ENCODE measurements at regions not wholly inside any gene's neighbourhood (a gene's known extent, or its start where the extent isn't known, plus 50 kb on each side); places are given as distances from the start of the nearest gene placed in this dataset.

DNA sequence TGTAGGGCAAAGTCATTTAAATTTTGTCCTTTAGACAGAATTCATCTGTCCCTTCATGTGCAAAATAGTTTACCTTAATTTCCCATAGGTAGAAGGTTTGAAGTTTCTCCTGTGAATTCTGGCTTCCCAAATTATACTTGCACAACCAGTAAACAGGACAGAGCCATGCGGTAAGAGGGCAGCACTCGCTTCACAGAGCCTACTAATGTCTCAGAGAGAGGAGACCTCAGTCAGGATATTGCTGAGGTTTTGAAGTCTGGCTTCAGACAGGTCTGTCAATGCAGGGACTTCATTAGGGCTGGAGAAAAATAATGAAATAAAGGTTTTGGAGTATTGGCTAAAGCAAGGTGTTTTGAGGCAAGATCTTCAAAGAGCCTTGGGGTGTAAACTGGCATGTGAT lies 91.4 kb downstream of the ANXA1 start:
- no peaks in the 10 kb centered on the region for H3K4me1 ChIP-seq (ENCODE audit: insufficient read depth, low read length, poor library complexity, severe bottlenecking)
- BruUV-seq (replicated peaks): no TSS peak
- H3K4me2 ChIP-seq (ENCODE audit: low read length): no peak overlapping the region
- H3K79me2 ChIP-seq (ENCODE audit: insufficient read depth, low read depth, low read length): no peaks in the 10 kb centered on the region
- TF ChIP-seq, protein P1, sequence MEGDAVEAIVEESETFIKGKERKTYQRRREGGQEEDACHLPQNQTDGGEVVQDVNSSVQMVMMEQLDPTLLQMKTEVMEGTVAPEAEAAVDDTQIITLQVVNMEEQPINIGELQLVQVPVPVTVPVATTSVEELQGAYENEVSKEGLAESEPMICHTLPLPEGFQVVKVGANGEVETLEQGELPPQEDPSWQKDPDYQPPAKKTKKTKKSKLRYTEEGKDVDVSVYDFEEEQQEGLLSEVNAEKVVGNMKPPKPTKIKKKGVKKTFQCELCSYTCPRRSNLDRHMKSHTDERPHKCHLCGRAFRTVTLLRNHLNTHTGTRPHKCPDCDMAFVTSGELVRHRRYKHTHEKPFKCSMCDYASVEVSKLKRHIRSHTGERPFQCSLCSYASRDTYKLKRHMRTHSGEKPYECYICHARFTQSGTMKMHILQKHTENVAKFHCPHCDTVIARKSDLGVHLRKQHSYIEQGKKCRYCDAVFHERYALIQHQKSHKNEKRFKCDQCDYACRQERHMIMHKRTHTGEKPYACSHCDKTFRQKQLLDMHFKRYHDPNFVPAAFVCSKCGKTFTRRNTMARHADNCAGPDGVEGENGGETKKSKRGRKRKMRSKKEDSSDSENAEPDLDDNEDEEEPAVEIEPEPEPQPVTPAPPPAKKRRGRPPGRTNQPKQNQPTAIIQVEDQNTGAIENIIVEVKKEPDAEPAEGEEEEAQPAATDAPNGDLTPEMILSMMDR (conservative IDR thresholded peaks at IDR 0.05; ENCODE audit: low read length): no peak
- no peak for TF ChIP-seq EZH2phosphoT487 (IDR thresholded peaks at IDR 0.05; ENCODE audit: borderline replicate concordance, low read depth, low read length)
- H2AFZ ChIP-seq (ENCODE audit: low read length): no peak overlapping the region
- no peaks in the 10 kb centered on the region for H3K9me2 ChIP-seq (ENCODE audit: insufficient read depth, low read length)
- no peaks in the 10 kb centered on the region for H3K36me3 ChIP-seq (ENCODE audit: insufficient read depth, low read length)
- H3K27ac ChIP-seq (ENCODE audit: low read depth, low read length, poor library complexity, severe bottlenecking): no peak overlapping the region
- no peak for DNase-seq (ENCODE audit: low spot score)
- H4K20me1 ChIP-seq (ENCODE audit: insufficient read depth, low read length): no peaks in the 10 kb centered on the region
- no peak overlapping the region for H3K4me3 ChIP-seq (ENCODE audit: low read depth, low read length, poor library complexity, severe bottlenecking)
- ChIA-PET CTCF (ENCODE audit: unreplicated experiment) (no interaction called here), POLR2A (interaction anchor here (0.6 kb wide), 1 partner anchor 20 kb away, joined by 3 read pairs; no protein-coding TSS in a partner anchor)
- intact Hi-C loops (cut with micrococcal nuclease; ENCODE audit: unreplicated experiment): no loop called here
- H3K9me3 ChIP-seq (ENCODE audit: low read length): no peaks in the 10 kb centered on the region

DNA sequence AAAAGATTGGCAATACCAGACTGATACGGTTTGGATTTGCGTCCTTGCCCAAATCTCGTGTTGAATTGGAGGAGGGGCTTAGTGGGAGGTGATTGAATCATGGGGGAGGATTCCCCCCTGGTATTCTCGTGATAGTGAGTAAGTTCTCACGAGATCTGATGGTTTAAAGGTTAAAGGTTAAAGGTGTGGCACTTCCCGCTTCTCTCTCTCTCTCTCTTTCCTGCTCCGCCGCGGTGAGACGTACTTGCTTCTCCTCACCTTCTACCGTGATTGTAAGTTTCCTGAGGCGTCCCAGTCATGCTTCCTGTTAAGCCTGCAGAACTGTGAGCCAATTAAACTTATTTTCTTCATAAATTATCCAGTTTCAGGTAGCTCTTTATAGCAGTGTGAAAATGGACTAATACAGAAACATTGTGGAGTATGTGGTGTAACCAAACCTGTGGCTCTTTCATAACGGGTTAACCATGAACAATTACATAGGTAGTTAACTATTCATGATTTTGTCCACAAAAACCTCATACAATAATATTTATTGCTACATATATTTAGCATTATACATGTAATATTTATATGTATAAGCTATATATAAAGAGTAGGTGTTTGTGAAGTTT lies 107.5 kb downstream of the ANXA1 start:
- POLR2A ChIA-PET: interaction anchor here (0.7 to 1.2 kb wide), 2 partner anchors 11 to 96 kb away, joined by 3 to 6 read pairs; no protein-coding TSS in a partner anchor
- Histone ChIP-seq H3K27ac (ENCODE audit: low read depth, low read length, poor library complexity, severe bottlenecking) (no peak overlapping the region), H3K4me1 (ENCODE audit: insufficient read depth, low read length, poor library complexity, severe bottlenecking) (no peaks in the 10 kb centered on the region), H2AFZ (ENCODE audit: low read length) (no peak overlapping the region), H3K4me2 (ENCODE audit: low read length) (no peak overlapping the region), H4K20me1 (ENCODE audit: insufficient read depth, low read length) (no peaks in the 10 kb centered on the region), H3K9me2 (ENCODE audit: insufficient read depth, low read length) (no peaks in the 10 kb centered on the region), H3K36me3 (ENCODE audit: insufficient read depth, low read length) (no peaks in the 10 kb centered on the region), H3K4me3 (ENCODE audit: low read depth, low read length, poor library complexity, severe bottlenecking) (no peak overlapping the region), H3K9me3 (ENCODE audit: low read length) (no peaks in the 10 kb centered on the region), H3K79me2 (ENCODE audit: insufficient read depth, low read depth, low read length) (no peaks in the 10 kb centered on the region)
- CTCF ChIA-PET (ENCODE audit: unreplicated experiment): no interaction called here
- no TSS peak for BruUV-seq (replicated peaks)
- TF ChIP-seq, protein P1 (conservative IDR thresholded peaks at IDR 0.05; ENCODE audit: low read length): no peak
- DNase-seq (ENCODE audit: low spot score): no peak
- intact Hi-C loops (cut with micrococcal nuclease; ENCODE audit: unreplicated experiment): no loop called here

DNA sequence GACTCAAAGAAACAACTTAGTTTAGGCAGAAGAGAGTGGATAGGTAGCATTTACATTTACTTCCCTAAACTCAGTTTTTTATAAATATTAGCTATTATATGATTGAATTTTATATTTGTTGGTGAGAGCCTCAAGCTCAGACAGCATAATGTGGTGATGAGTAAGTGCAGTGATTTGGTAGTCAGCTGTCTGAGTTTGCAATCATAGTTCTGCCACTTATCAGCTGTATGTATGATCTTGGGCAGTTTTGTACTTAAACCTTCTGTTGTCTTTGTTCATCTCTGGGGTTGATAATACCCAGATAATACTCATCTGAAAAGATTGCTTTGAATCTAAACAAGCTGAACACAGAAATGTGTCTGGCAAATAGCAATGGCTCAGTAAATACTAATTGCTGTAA lies 108.8 kb downstream of the ANXA1 start:
- CTCF ChIA-PET (ENCODE audit: unreplicated experiment): no interaction called here
- no peak overlapping the region for H3K4me2 ChIP-seq (ENCODE audit: low read length)

More for the DNA sequence above, 108.8 kb downstream of the ANXA1 start:
- H3K36me3 ChIP-seq (ENCODE audit: insufficient read depth, low read length): no peaks in the 10 kb centered on the region
- H4K20me1 ChIP-seq (ENCODE audit: insufficient read depth, low read length): no peaks in the 10 kb centered on the region
- BruUV-seq (replicated peaks): no TSS peak
- no peak overlapping the region for H3K27ac ChIP-seq (ENCODE audit: low read depth, low read length, poor library complexity, severe bottlenecking)
- intact Hi-C loops (cut with micrococcal nuclease; ENCODE audit: unreplicated experiment): no loop called here
- POLR2A ChIA-PET: interaction anchor here (1.0 kb wide), 1 partner anchor 313 kb away, joined by 4 read pairs; no protein-coding TSS in a partner anchor
- no peak for DNase-seq (ENCODE audit: low spot score)
- no peaks in the 10 kb centered on the region for H3K9me2 ChIP-seq (ENCODE audit: insufficient read depth, low read length)
- H3K79me2 ChIP-seq (ENCODE audit: insufficient read depth, low read depth, low read length): no peaks in the 10 kb centered on the region
- H3K4me1 ChIP-seq (ENCODE audit: insufficient read depth, low read length, poor library complexity, severe bottlenecking): no peaks in the 10 kb centered on the region
- H2AFZ ChIP-seq (ENCODE audit: low read length): no peak overlapping the region
- H3K9me3 ChIP-seq (ENCODE audit: low read length): no peaks in the 10 kb centered on the region
- no peak for TF ChIP-seq EZH2phosphoT487 (IDR thresholded peaks at IDR 0.05; ENCODE audit: borderline replicate concordance, low read depth, low read length)
- TF ChIP-seq, protein P1 (conservative IDR thresholded peaks at IDR 0.05; ENCODE audit: low read length): no peak
- no peak overlapping the region for H3K4me3 ChIP-seq (ENCODE audit: low read depth, low read length, poor library complexity, severe bottlenecking)

All from OCI-LY7 (cell line).